ENCODE measurements at regions not wholly inside any gene's neighbourhood (a gene's known extent, or its start where the extent isn't known, plus 50 kb on each side); places are given as distances from the start of the nearest gene placed in this dataset.

DNA sequence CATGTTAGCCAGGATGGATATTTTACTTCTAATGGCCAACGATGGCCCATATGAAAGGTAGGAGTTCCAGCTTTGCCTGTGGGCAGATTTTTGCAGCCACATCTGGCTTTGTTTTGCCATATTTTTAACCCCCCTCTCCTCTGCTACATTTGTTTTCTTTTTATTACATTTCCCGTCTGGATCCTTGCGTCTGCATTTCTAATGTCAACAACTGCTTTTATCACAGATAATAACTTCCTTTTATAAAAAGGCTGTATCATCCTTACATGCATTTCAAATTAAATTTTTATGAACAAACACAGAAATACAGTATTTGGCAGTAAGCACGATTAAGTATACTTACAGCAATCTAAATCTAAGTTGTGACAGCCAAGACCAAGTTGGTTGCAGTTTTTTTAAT lies 156.0 kb downstream of the BAMBI start:
- TF ChIP-seq, protein P1, sequence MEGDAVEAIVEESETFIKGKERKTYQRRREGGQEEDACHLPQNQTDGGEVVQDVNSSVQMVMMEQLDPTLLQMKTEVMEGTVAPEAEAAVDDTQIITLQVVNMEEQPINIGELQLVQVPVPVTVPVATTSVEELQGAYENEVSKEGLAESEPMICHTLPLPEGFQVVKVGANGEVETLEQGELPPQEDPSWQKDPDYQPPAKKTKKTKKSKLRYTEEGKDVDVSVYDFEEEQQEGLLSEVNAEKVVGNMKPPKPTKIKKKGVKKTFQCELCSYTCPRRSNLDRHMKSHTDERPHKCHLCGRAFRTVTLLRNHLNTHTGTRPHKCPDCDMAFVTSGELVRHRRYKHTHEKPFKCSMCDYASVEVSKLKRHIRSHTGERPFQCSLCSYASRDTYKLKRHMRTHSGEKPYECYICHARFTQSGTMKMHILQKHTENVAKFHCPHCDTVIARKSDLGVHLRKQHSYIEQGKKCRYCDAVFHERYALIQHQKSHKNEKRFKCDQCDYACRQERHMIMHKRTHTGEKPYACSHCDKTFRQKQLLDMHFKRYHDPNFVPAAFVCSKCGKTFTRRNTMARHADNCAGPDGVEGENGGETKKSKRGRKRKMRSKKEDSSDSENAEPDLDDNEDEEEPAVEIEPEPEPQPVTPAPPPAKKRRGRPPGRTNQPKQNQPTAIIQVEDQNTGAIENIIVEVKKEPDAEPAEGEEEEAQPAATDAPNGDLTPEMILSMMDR (IDR thresholded peaks at IDR 0.05) = no peak
- DNase-seq (ENCODE audit: low spot score) = no peak
- no peak overlapping the region for H3K27ac ChIP-seq

GRCh38 chr10:28836435-28836743 lies 159.1 kb downstream of the BAMBI start:
- TF ChIP-seq, protein P1 (IDR thresholded peaks at IDR 0.05) = no peak

More for the DNA sequence above, 156.0 kb downstream of the BAMBI start:
- no peak overlapping the region for H3K4me3 ChIP-seq

GRCh38 chr10:28837613-28838390 lies 160.5 kb downstream of the BAMBI start:
- no peak overlapping the region for H3K27ac ChIP-seq
- no peak overlapping the region for H3K4me3 ChIP-seq
- TF ChIP-seq, protein P1 (IDR thresholded peaks at IDR 0.05) = no peak
- no peak for DNase-seq (ENCODE audit: low spot score)

More at GRCh38 chr10:28836435-28836743, 159.1 kb downstream of the BAMBI start:
- DNase-seq (ENCODE audit: low spot score) = no peak
- H3K4me3 ChIP-seq = no peak overlapping the region
- H3K27ac ChIP-seq = no peak overlapping the region

- no peak for DNase-seq (ENCODE audit: low spot score)
- H3K27ac ChIP-seq = peak overlapping the region in 1 of 2 donors; percentile 31
- TF ChIP-seq, protein P1 (IDR thresholded peaks at IDR 0.05) = no peak
- H3K4me3 ChIP-seq = no peak overlapping the region
Measured at GRCh38 chr10:28838908-28839307, 161.6 kb downstream of the BAMBI start.

- TF ChIP-seq, protein P1 (IDR thresholded peaks at IDR 0.05) = no peak
- no peak for DNase-seq (ENCODE audit: low spot score)
- Histone ChIP-seq H3K4me3 (peak overlapping the region; percentile 42), H3K27ac (peak overlapping the region; percentile 32 to 55)
Measured at GRCh38 chr10:28839600-28840007, 162.3 kb downstream of the BAMBI start.

DNA sequence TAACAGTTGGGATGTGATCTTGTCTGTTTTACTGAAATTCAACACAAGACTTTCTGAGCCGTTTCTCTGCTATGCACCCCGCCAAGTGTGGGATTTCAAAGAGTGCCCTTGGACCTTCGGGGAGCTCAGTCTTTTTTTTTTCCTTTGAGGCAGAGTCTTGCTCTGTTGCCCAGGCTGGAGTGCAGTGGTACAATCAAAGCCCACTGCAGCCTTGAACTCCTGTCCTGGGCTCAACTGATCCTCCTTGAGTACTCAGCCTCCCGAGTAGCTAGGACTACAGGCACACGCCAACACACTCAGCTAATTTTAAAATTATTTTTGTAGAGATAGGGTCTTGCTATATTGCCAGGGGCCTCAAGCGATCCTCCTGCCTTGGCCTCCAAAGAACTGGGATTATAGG lies 162.9 kb downstream of the BAMBI start:
- Histone ChIP-seq H3K4me3 (no peak overlapping the region), H3K27ac (peak overlapping the region in 1 of 2 donors; percentile 55)
- TF ChIP-seq, protein P1 (IDR thresholded peaks at IDR 0.05) = no peak
- no peak for DNase-seq (ENCODE audit: low spot score)

DNA sequence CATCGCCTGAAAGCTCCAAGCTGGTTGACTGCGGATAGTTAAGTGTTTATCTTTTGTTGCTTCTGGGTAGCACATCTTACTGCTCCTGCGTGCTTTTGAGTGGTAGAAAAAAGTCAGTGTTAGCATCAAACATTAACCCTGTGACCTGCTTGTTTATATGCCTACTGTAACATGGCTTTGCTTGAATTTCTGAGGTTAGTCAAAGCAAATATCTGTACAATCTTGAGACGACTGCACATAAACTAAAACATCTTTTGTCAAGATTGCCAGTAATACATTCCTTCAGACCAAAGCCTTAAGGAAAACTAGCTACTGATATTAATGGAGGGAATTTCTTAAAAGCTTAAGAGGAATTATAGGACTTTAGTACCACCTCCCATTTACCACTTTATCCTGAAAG lies 163.7 kb downstream of the BAMBI start:
- no peak for DNase-seq (ENCODE audit: low spot score)
- TF ChIP-seq, protein P1 (IDR thresholded peaks at IDR 0.05) = no peak
- H3K27ac ChIP-seq = peak overlapping the region; percentile 23 to 44
- H3K4me3 ChIP-seq = no peak overlapping the region
